Skeletal muscle cell (primary cell): ENCODE measurements at regions not wholly inside any gene's neighbourhood (a gene's known extent, or its start where the extent isn't known, plus 50 kb on each side); places are given as distances from the start of the nearest gene placed in this dataset.
A peak's percentile ranks its signal among the peaks of the same experiment; 100 is the strongest.
"Not testable (repeated sequence)": the region's sequence is repeated elsewhere in the genome, so short reads cannot be mapped to it uniquely, and the experiment has no call there.

Experiments
- DNase-seq: peaks from one replicate; pipeline ENCODE4 v3.0.0-alpha.2; 2010; ENCODE audit warnings: low read depth
- H3K4me3 ChIP-seq: 2 replicates; pipeline ENCODE4 v1.5.1; 2011; ENCODE audit warnings: low read depth, mild to moderate bottlenecking, control low read depth, low read length, moderate library complexity

- no peak overlapping the region for H3K4me3 ChIP-seq
These were observed 62.9 kb downstream of the ACKR3 start for GRCh38 chr2:236632295-236633218.

GRCh38 chr2:236633219-236633570 lies 63.6 kb downstream of the ACKR3 start:
- no peak for DNase-seq
- H3K4me3 ChIP-seq: no peak overlapping the region

More at GRCh38 chr2:236632295-236633218, 62.9 kb downstream of the ACKR3 start:
- DNase-seq: no peak

DNA sequence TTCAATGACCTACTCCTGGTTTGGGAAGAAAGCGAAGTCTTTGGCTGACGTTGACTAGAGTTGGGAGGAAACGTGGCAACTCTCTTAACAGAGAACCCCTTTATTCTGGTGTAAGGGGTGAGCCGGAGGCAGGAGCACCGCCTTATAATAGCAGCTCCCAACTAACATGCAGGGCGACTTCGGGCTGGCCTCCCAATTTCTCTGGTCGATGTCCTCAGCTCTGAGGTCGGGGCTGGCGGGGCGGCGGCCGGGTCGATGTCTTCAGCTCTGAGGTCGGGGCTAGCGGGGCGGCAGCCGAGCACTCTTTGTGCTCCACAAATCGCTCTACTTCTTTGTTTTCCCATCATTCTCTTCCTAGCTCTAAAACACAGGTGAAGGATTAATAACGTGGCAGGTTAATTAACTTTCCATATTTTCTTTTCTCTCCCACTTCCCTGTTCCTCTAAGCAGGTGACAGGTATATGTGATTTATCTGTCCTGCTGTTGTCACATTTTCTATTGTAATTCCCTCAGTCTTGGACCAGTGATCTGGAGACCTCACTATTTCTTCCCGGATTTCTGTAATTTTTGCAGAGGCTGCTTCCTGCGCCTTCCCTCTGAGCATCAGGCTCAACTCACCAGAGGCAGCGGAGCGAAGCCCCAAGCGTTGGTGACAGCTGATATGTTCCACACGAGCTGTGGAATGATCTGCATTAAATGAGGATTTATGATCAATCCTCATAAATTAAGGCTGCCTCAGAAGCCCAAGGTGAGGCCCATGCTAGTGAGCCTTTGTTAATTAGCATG lies 64.3 kb downstream of the ACKR3 start:
- no peak overlapping the region for H3K4me3 ChIP-seq

DNA sequence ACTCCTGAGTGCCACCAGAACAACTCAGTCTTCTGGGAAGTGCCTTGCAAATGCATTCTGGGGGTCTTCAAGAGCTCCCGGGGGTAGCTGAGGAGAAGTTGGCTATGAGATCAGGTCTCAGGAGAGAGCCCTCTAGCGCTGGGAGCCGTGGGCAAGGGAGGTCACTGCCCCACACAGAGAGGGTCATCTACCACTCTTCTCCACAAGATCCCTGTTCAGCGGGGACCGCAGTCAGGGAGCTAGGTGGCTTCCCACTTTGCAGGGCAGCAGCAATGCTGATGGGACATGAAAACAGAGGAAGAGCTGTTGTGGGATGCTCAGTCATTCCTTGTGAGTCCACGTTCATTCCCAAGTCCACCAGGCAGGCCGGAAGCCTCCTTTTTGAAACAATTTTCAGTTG lies 66.6 kb downstream of the ACKR3 start:
- no peak for DNase-seq
- no peak overlapping the region for H3K4me3 ChIP-seq

More for the DNA sequence above, 64.3 kb downstream of the ACKR3 start:
- DNase-seq: no peak

- DNase-seq: no peak
These were observed 67.3 kb downstream of the ACKR3 start for GRCh38 chr2:236636714-236637470.

GRCh38 chr2:236637686-236638569 lies 68.3 kb downstream of the ACKR3 start:
- DNase-seq: no peak
- no peak overlapping the region for H3K4me3 ChIP-seq

More at GRCh38 chr2:236636714-236637470, 67.3 kb downstream of the ACKR3 start:
- H3K4me3 ChIP-seq: no peak overlapping the region

- DNase-seq: no peak
These were observed 69.1 kb downstream of the ACKR3 start for GRCh38 chr2:236638707-236639106.

GRCh38 chr2:236639461-236640235 lies 70.0 kb downstream of the ACKR3 start:
- no peak overlapping the region for H3K4me3 ChIP-seq
- no peak for DNase-seq

More at GRCh38 chr2:236638707-236639106, 69.1 kb downstream of the ACKR3 start:
- no peak overlapping the region for H3K4me3 ChIP-seq

DNA sequence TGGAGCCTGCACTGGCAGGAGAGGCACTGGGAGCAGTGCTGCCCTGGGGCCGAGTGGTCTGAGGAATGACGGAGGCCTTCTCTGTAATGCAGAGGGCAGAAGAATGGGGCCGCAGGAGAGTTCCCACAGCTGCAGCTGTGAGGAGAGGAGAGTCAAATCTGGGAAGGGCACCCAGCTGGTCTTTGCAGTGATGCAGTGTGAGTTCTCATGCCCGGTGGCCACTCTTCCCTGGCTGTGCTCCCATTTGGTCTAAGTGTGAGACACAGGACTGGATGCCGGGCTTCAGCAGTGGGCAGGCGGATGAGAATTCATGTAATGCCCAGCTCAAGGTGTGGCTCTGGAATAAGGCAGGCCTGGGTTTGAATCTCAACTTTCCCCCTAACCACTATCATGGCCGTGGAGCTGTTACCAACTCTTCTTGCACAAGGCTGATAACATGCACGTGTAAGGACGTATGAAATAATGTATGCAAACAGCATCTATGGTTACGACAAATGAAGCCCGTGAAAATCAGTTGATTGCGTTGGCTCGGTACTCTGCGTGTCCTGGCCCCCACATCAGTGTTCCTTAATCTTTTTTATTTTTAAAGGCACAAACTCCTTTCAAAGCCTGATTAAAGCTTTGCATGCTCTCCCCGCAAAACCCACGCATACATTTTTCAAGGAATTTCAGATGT lies 71.6 kb downstream of the ACKR3 start:
- H3K4me3 ChIP-seq: no peak overlapping the region
- DNase-seq: no peak

DNA sequence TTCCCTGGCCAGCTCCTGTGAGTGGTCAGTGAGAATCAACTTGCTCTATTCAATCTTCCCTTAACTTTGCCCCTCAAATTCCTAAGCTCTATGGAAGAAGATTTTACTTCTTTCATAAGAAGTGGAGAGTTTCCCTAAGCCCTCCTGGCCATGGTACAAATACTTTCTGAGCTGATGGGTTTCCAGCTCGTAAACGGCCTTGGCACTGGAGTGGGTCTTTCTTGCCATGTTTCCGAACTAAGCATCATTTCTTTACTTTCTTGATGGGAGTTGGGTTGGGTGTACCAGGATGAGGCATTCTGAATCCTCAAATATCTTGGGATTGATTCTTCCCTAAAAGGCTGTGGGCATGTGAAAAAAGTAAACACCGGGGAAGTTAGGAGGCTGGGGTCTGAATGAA lies 72.5 kb downstream of the ACKR3 start:
- H3K4me3 ChIP-seq: no peak overlapping the region
- DNase-seq: no peak

- DNase-seq: peak; percentile 97
- no peak overlapping the region for H3K4me3 ChIP-seq
These were observed 73.1 kb downstream of the ACKR3 start for GRCh38 chr2:236642584-236643291.

DNA sequence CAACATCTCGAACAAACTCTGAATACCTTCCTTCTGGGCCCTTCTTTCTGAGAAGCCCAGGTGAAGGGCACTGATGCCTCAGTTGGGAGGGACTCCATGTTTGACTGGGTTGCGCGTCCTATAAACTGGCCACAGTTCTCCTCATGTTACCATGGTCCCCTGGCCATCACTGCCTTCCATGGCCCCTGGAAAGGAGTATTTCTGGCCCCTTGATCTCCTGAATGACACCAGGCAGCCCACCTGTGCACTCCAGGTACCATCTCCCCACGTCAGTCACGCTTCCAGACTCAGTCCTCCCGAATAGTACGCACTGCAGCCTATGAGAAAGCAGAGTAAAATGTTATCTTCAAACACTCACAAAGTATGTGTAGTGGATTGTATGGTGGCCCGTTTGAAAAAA lies 73.9 kb downstream of the ACKR3 start:
- DNase-seq: no peak

GRCh38 chr2:236644067-236644466 lies 74.4 kb downstream of the ACKR3 start:
- no peak for DNase-seq
- H3K4me3 ChIP-seq: no peak overlapping the region

More for the DNA sequence above, 73.9 kb downstream of the ACKR3 start:
- no peak overlapping the region for H3K4me3 ChIP-seq

GRCh38 chr2:236644502-236644911 lies 74.9 kb downstream of the ACKR3 start:
- H3K4me3 ChIP-seq: no peak overlapping the region
- no peak for DNase-seq

- not testable (repeated sequence) for H3K4me3 ChIP-seq, DNase-seq
These were observed 75.5 kb downstream of the ACKR3 start for GRCh38 chr2:236645141-236645540.

DNA sequence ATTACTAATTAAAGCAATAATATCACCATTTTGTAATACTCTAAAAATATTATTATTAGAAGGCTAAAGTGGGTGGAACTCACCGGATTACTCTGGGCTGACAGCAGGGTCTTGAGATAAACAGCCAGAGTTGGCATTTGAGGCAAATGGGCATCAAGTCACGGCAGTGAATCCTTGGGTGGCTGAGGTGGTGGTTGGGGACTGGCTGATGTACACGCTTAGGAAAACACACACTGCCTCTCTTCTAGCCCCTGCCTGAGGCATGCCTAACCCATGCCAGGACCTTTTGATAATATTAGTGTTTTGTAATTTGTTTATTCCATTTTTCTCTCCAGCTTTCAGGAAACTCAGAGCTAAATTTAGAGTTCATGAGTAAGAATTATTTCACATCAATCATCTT lies 76.8 kb downstream of the ACKR3 start:
- H3K4me3 ChIP-seq: no peak overlapping the region
- DNase-seq: no peak

DNA sequence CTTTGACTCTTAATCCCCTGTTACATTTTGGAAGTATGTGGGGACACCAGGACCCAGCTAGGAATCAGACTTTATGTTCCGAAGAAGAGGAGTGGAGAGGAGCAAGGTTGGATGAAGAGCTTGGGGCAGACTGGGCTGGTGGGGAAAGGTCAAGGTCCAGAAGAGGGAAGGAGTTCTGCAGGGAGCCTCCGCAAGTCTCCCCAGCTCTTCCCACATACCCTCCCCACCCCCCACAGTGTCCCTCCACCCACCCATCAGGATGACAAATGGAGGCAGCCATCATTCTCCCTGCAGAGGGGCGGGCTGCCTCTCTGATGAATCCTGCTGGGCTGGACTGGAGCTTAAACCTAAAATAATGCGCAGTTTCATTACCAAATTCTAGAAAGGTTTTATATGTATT lies 77.2 kb downstream of the ACKR3 start:
- H3K4me3 ChIP-seq: no peak overlapping the region
- no peak for DNase-seq
